Endometrial microvascular endothelial cells (primary cell): ENCODE measurements at regions not wholly inside any gene's neighbourhood (a gene's known extent, or its start where the extent isn't known, plus 50 kb on each side); places are given as distances from the start of the nearest gene placed in this dataset.

Experiments
- in situ Hi-C: cut with HindIII; loops from 2 replicates; pipeline ENCODE4 v1.10.0; 2017; ENCODE audit warnings: low sequenced_read_pairs, low pct_unique_long_range_greater_than_20kb; ENCODE audit errors: inconsistent ontology term

DNA sequence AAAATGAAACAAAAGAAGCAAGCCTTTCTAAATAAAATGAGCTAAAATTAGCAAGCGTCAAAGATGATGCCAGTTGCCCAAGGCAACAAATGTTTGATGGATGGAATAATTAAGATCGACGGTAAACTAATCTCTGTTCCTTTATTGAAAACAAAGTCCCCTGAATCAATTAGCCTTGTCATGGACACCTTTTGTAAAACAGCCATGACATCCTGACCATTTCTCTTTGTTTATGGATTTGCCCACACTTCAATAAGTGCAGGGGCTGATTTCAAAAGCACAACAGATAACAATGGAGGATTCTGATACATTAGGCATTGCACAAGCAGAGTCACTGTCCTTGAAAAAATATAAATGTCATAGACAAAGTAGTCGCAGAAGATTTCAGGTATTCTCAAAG is 160.1 kb upstream of the HNRNPA3 start:
- in situ Hi-C loops: no loop called here

GRCh38 chr2:177053038-177053437 is 159.6 kb upstream of the HNRNPA3 start:
- in situ Hi-C loops: no loop called here

- in situ Hi-C loops: no loop called here
Observed at GRCh38 chr2:177053716-177054115, 158.9 kb upstream of the HNRNPA3 start.

DNA sequence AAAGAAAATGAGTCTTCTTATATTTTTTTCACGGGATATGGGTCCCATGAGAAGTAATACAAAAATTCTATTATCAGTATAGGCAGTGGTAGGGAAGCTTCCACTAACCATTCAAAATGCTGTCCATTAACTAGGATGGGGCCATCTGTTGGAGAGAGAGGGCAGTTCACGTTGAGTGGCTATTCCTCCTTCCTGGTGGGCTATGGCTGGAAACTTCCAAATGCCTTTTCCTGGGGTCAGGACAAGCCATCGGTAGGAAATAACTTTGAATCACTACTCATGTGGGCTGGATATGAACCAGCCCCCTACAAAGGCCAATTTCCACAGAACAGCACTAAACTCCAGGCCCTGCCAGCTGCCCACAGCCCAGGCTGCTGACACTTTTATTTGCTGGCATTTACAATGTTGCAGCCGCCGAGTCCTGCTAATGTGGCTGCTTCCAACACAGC is 156.1 kb upstream of the HNRNPA3 start:
- in situ Hi-C loops: no loop called here

GRCh38 chr2:177058747-177059146 is 153.8 kb upstream of the HNRNPA3 start:
- in situ Hi-C loops: no loop called here

- in situ Hi-C loops: no loop called here
Observed at GRCh38 chr2:177059293-177059692, 153.3 kb upstream of the HNRNPA3 start.

GRCh38 chr2:177063331-177063730 is 149.3 kb upstream of the HNRNPA3 start:
- in situ Hi-C loops: no loop called here

GRCh38 chr2:177064422-177064821 is 148.2 kb upstream of the HNRNPA3 start:
- in situ Hi-C loops: no loop called here

DNA sequence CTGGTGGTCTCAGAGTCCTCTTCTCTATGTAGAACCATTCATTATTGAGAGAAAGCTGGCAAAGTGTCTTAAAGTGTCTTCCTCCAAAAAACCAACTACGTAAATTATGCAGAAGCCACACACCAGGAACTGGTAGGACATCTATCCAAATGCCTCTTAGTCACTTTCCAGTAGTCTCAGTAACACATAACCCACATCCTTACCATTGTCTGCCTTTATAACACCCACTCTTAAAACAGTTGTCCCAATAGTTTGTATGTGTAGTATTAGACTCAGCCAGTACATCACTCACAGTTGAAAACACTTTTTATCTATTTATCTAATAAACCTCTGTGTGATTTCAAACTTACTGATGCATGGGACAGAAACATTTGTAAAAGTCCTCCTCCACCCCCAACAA is 143.6 kb upstream of the HNRNPA3 start:
- in situ Hi-C loops: no loop called here

DNA sequence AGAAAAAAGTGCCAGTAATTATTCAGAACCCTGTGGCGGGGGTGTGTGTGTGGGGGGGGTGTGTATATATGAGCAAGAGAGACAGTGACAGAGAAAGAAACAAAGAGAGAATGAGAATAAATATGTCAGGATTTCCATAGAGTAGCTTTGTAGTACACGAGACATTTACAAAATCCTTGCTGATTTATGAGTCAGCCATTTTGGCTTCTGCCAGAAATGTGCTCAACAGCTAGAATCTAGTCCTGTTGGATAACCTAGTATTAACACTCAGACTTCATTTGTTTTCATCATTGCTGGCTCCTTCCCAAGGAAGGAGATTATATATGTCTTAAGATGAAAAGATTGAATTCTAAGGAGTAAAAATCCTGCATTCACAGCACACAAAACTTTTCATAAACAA is 140.5 kb upstream of the HNRNPA3 start:
- in situ Hi-C loops: no loop called here

- in situ Hi-C loops: no loop called here
Observed at GRCh38 chr2:177073611-177074010, 139.0 kb upstream of the HNRNPA3 start.

DNA sequence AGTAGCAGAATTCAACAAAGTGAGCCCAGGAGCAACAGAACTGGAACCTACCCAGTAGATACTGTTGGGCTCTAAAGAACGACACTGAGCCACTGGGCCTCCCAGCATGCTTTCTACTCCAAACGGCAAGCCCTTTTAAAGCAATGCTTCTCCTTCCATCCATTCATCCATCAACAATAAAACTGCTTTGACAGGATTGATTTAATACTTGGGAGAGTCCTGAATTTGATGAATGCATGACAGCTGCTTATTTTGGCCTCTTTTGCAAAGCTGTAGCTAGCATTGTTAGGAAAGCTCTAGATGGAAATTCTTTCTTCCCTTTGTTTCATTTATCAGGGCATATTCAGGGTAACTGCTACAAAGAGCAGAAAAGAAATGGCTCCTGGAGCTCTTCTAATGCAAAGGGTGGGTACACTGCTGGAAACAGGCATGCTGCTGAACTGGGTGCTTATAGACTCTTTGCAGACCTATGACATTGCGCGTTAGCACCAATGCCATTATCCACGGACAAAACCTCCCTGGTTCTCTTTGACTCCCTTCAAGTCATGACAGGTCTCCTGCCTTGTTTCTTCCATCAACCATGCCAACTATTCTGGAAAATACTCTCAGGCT is 138.4 kb upstream of the HNRNPA3 start:
- in situ Hi-C loops: no loop called here

DNA sequence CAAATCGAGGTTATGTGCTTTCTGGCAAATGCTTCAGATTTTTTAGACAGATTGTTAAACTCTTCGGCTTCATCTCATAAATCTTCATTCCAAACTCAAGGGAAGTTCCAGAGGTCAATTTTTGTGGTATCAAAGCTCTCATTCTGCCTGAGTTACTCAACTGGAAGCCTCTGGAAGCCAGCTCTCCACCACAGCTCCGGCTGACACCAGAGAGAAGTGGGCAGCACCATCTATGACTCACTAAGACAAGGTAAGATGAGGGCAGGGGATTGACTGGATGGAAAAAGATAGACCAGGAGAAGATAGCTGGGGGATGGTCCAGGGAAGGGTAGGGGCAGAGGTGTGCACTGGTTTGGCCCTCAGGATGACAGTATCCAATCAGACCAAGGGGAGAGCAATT is 137.3 kb upstream of the HNRNPA3 start:
- in situ Hi-C loops: no loop called here

GRCh38 chr2:177076636-177077179 is 135.9 kb upstream of the HNRNPA3 start:
- in situ Hi-C loops: no loop called here

DNA sequence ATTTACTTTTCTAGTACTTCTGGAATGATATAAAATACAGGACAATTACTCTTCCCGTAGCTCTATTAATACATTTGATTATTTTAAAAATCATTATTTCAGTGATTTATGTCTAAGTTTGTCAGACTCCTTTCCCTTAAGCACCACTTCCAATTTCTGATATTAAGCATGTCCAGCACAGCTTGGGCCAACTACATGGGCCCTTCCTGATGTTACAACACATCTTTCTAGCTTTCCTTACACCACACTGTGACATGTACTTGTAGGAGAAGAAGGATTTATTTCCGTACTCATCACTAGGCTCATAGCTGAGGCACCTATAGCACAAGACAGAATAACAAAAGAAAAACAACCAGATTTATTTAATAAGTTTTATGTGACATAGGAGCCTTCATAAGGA is 134.8 kb upstream of the HNRNPA3 start:
- in situ Hi-C loops: no loop called here

DNA sequence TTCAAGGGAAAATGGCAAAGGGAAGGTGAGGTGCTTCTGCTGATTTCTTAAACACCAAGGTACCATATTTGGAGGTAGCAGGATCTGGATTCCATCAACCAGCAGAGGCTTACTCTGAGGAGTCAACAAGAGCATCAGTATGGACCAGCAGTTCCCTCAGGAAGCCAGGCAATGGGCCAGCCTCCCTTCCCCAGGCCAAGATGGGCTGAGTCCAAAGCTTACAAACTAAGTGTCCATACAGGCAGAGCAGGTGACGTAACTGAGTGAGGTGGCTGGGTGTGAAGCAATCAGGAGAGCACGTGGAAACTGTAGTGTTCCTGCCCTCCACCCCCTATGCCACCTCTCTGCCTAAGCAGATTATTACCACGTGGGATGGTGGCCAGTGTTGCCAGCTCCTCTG is 134.2 kb upstream of the HNRNPA3 start:
- in situ Hi-C loops: no loop called here

DNA sequence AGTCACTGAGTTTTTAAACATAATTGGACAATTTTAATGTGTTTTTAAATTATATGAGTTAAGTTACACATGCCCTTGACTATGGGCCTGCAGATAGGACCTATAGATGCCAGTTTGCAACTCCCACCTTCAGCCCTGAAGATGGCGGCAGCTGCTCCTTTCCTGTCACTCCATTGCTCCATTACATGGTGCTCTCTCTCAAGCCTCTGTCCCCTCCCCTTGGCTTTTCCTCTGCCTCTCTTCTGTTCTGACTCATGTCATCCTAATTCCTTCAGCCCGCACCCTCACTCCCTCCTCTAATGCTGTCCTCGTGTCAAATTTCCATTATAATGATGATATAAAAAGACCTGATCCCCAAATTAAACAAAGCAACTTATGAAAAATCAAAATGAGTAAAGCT is 133.7 kb upstream of the HNRNPA3 start:
- in situ Hi-C loops: no loop called here

DNA sequence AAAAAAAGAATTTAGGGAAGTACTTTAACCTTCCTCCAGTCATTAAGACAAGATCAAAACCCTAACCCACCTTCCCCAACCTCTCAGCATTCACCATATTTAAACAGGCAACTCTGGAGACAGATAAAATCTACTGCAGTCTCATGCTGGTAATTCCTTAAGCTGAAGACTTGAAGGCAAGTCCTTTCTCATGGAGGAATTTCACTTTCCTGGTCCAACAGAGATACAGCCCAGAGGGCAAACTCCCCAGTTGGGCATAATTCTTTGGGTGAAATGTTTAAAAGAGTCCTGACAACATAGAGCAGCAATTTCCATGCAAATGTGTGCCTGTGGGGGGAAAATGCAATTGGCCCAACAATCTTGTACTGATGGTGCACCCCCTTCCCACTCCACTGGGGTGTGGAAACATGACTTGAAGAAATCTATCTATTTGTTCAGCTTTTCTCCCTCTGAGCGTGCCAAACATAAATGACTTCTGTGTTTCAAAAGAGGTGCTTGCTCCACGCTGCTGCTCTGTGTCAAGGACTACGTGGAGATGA is 131.8 kb upstream of the HNRNPA3 start:
- in situ Hi-C loops: no loop called here

GRCh38 chr2:177084607-177085006 is 128.0 kb upstream of the HNRNPA3 start:
- in situ Hi-C loops: no loop called here

- in situ Hi-C loops: no loop called here
Observed at GRCh38 chr2:177088529-177088928, 124.1 kb upstream of the HNRNPA3 start.

GRCh38 chr2:177090967-177091366 is 121.6 kb upstream of the HNRNPA3 start:
- in situ Hi-C loops: no loop called here
